Activated effector memory CD4-positive, alpha-beta T cell treated with Interleukin-2 at 50 U/mL for 16 hours (primary cell): ENCODE measurements at regions not wholly inside any gene's neighbourhood (a gene's known extent, or its start where the extent isn't known, plus 50 kb on each side); places are given as distances from the start of the nearest gene placed in this dataset.
"Not testable (repeated sequence)": the region's sequence is repeated elsewhere in the genome, so short reads cannot be mapped to it uniquely, and the experiment has no call there.

Experiments used
- DNase-seq: peaks from one replicate; pipeline ENCODE4 v3.0.0-alpha.2; 2020

DNA sequence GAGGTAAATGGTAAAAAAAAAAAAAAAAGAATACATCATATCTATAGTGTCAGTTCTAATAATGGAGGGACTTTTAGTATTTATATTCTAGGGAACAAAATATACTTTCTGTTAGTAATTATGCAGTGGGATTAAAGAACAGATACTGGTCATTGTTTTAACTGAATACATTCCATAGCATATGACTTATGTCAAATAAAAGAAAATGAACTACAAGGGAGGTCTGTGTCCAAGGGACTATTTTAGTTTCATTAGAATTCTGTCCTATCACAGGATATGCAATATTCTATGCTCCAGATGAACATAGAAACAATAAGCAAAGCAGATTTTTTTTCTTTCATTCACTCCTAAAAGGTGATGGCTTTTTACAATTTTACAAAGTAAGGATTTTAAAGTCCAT is 154.2 kb upstream of the ZEB2 start:
- no peak for DNase-seq

DNA sequence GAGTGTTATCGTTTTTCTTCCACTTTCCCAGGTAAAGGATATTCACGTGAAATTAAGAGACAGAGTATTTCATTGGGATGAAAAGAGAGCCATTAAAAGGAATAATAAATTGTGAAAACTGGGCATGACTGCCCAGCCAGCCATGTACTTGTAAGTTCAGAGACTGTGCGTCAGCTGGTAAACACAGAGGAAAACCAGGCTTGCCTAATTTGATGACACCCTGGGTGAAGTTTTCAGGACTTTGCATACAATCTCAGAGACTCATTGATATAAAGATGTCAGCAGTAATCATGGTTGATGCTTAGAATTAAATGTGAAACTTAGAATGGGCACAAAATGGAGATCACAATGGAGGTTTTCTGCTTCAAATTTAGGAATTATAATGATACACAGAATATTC is 153.5 kb upstream of the ZEB2 start:
- no peak for DNase-seq

DNA sequence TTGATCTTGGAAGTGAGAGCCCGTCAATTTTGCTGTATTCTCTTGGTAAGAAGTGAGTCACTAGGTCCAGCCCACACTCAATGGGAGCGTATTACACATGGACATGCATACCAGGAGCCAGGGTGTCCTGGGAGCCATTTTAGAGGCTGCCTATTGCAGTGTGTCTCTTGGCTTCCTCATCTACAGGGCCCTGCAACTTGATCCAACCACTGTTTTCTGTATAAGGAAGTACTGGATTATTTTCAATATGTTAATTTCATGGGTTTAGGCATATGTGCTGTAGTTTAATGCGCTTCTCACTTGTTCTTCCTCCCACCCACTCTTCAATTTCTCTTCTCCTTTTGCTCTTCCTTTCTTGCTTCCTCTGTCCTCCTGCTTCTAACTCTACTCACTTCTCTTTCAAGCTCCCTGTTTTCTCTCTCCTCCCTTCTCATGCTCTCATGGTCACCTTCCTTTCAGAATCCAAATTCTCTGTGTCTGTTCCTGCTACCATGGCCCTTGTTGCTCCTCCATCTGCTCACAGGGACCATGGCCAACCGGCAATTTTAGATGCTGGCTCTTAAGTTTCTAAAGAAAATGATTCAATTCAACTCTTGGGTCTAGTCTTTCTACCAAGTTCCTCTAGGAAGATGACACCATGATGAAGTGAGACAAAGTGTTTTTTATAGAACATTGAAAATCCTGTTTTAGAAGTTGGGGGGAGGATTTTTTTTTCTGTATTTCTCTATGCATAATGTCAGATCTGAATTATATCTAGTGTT is 152.0 kb upstream of the ZEB2 start:
- DNase-seq = no peak

DNA sequence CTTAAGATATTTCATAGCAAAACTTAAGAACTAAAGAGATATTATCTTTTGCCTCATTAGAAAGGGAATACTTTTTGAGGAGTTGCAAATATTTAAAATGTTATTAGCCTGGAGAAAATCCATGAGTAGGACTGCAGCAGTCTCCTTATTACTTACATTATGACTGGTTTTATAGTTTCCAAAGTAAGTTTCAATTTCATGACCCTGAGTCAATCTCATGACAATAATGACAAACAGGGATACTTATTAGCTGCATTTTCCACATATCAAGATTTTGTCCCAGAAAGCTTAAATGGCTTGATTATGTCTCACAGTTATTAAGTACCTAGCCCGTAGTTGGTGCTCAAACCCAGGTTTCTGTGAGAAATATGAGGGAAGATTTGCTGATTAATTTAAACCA is 150.8 kb upstream of the ZEB2 start:
- DNase-seq = no peak

DNA sequence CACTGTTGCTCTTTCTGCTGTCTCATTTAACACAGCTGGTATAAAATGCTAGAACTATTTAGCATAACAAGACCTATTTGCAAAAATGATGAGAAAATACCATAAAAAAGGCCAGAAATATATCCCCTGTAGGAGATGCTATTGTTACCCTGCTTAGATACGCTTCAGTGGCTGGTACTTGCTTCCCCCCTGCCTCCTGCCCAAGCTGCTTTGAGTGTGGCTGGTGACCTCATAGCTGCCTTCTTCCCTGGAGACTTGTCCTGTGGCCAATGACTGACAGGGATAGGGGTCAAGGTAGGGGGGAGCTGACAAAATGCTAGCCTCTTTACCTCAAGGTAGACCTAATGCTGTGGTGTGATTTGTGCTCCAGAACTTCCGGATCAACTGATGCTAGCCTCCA is 150.2 kb upstream of the ZEB2 start:
- no peak for DNase-seq

DNA sequence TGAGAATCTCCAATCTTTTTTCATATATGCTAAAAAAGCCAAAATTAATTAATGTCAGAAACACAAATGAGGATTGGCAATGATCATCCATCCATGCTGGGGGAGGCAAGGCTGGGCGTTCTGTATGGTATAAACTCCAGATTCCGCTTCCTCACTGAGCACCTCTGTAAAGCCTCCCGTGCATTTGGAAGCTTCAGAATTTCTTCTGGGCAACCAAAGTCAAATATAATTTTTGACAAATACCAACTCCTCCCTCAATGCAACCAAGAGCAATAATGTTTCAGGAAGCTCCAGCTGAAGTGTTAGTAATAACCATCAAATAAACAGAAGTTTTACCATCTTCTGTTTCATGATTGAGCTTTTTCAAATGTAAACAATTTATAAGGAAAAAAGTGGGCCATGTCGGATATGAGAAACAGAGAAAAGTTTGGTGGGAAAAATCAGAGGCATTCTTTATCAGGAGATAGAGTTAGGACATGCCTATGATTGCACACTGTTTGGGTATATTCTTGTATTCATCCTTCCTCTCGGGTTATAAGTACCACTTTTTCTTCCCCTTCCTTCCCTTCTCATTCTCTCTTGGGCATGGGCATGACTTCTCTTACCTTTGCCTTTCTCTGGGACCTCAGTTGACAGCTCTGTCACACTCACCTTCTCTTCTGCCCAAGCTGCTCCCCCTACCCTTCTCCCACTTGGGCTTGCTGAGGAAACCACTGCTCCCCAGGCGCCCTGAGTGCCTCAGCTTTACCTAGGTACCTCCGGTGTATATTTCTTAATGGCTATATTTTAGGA is 149.5 kb upstream of the ZEB2 start:
- DNase-seq = no peak

DNA sequence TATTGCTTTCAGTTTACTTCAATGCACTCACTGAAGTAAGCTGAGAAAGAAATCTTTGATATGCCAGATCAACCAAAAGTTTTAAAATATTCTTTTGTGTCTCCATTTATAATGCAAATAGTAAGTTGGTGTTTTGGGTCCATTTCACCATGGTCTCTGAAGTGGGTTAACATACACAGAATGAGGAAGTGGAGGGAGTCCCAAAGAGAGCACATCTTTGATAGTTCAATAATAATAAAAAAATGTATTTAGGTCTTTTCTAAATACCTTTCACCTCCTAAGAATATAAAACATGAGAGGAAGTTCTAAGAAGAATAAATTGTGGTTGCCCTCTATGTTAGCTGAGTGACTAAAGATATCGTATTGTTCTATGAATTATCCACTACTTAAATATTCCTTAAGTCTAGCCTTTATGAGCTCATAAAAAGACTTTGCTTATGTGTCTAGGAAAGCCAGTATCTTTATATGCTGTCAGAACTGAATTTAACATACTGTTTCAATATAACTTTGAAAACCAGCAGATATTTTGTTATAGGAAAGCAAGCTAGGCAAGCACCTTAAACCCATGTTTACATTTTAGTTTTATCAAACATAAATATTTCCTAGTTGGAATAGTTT is 148.7 kb upstream of the ZEB2 start:
- DNase-seq = no peak

DNA sequence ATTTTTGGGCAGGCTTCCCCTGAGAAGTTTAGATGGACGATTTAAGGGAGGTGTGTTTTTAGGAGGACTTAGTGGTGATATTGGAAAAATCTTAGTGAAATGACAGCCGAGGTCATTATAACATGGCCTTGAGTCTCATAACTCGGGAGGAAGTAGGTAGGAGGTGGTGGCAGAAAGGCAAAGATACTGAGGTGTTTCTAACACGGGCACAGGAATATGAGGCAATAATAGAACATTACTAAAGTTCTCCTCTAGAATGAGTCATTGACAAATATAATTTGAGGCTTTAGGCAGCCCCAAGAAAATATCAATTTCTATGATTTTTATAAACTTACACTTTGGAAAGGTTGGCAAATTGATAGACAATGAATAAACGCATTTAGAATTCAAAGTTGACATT is 146.1 kb upstream of the ZEB2 start:
- DNase-seq = no peak

DNA sequence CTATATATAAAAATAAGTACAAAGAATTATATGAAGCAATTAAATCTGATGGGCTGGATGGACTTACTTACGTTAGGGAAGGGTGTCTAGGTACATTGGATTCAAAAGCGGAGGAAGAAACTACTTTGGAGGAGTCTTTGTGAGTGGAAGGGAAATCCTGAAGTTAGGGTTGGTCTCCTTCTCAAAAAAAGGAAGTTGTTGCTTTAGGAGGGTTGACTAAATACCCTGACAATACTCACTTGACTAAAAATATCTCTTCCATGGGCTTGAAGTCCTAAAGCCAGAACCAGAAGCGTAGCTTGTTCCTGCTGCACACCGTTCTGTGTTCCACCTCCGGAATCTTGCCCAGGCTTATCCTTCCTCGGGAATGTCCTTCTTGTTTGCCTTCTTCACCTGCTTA is 143.3 kb upstream of the ZEB2 start:
- no peak for DNase-seq

DNA sequence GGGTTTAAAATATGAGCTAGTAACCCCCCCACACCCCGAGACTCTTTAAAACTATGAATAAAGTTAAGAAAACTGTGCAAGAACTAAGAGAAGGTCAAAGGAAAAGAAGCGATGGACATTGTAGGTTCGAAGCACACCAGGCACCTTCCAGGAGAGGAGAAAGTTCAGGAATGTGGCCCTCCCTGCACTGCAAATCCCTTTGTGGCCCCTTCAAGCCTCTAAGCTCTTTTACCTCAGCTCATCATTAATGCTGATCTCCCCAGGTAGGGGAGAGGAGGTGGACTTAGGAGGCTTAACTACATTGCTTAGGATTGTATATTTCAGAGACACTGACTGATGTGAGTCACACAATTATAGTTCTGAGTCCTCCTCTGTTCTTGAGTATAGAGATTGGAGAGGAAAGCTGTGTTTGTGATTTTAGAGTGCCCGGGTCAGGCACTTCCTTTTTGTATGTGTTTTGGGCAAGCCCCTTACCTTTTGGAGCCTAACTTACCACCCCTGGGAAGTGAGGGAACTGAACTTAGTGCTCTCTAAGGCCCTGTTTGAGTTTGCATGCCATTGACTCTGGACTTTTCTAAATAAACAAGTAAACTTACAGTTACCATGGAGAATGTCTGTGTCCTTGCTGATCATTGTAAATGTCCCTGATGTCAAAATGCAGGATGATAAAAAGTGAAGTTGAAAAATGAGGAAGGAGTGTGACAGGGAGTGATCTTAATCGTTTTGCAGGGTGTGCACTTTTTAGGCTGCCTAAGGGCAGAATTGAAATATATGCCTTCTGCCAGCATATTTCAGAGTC is 140.8 kb upstream of the ZEB2 start:
- no peak for DNase-seq

DNA sequence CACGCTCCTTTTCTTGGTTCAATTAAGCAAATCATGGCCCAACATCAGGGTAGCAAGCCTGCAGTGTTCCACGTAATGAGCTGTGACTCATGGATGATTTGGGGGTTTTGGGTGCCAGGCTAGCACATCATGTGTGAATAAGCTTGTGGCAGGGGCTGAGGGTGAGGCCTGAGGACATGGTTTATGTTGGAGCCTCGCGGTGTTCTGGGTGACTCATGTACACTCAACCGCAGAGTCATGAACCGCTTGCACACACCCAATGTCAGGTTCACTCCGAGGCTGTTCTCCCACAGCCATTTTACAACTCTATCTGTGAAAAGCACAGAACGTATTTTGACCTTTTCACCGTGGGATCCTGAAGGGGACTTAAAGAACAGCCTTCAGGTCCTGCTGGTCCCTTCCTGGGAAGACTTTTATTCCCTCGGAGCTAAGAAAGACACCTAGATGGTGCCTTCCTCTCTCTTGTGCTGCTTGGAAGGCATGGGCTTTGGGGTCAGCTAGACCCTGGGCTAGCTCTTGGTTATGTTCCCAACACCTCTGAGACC is 139.9 kb upstream of the ZEB2 start:
- peak; percentile 28 for DNase-seq

DNA sequence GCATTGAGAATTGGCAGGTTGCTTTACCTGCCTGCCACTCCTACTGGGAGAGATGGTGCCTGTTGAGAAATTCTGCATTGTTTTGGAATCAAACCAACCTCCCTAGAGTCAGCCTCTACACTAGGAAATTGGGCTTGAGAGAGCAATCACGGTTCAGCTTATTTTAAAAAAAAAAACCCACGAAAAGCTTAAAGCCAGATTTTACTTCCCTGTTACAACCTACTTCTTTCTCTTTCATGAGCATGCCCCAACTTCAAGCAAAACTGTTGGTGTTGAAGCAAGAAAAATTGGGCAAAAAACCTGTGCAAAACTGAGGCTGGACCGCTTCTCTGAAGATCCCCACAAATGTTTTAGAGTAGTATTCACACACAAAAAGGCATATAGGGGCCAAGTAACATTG is 134.6 kb upstream of the ZEB2 start:
- no peak for DNase-seq

DNA sequence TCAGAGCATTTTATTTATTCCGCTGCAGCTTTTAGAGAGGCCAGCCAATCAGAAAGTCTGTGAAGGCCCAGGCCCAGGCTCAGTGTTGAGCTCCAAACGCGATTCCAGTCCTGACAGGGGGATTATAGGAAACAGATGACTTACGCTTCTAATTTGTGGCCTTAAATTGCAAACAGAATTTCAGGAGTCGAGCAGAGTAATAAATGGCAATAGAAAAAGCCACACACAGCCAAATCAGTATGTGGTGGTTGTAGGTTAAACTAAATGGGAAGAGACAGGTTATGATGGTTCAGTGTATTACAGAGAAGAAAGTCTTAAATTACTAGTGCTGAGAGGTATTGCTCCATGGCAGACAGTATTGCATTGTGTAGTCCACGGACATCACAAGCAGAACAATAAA is 131.0 kb upstream of the ZEB2 start:
- DNase-seq = no peak

DNA sequence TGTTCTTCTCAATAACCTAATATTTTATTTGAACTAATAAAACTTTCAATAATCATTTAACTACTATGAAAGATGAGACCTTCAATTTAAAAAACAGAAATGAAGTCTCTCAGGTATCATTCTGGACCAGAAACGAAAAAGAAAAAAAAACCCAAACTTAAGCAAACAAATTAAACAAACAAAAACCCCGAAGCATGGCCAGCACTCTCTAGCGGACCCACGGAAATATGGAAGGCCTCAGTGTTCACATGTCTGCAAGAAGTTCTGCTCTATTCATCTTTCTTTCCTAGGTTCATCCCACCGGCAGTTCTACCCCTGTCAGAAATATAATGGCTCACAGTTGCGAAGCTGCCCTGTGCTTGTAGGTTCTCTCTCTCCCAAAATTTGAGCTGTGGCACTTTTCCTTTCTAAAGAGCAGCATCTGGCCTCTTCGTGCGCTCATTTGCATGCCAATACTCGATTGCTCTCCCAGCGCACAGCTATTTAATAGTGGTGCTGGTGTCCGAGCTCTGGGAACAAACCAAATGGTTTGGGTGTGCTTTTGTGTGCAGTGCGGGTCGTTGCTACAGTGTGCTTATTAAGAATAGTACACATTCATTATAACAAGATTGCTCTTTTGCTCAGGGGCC is 129.0 kb upstream of the ZEB2 start:
- DNase-seq = no peak

DNA sequence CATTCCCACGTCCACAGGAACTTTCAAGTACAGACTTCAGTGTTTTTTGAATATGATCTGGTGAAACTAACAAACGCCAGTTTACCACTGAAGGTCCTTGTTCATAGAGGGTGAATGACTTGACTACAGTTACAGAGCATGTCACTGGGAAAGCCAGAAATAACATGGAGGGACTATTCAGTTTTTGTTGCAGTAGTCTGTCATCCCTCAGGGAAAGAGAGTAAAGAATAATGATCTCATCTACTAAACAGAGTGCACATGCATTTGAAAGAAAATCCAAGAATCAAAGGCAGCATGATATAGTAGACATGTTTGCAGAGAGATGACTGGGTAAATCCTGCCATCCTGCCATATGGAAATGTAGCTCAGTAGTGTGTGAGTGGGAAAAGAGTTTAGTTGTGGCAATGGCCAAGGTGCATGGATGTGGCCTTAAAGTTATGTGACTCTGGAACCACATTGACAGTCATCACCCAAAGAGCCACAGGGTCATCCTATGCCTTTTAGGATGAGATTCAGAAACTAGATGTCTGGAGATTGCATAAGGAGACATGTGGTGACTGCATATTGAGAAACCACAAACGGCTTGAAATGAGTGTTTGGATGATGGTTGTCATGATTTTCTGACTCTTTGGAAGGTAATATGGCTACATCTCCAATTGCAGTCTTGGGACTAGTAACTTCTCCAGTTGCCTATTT is 125.3 kb upstream of the ZEB2 start:
- DNase-seq = no peak

DNA sequence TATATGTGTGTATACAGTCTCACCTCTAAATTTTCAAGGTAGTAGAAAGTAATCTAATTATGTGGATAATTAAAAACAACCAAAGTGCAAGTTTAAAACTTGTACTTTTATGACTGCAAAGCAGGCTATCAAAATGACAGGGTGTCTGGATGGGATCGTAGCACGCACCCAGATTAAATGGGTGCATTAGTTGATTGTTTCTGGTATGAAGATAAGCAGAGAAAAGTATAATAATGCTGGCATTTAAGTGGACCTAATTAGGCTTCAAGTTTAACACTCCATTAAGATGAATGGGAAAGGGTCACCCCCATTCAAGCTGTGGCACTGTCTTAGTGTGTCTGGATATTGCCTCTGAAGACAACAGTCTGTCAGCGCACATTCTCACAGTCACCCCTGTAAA is 124.6 kb upstream of the ZEB2 start:
- DNase-seq = no peak

DNA sequence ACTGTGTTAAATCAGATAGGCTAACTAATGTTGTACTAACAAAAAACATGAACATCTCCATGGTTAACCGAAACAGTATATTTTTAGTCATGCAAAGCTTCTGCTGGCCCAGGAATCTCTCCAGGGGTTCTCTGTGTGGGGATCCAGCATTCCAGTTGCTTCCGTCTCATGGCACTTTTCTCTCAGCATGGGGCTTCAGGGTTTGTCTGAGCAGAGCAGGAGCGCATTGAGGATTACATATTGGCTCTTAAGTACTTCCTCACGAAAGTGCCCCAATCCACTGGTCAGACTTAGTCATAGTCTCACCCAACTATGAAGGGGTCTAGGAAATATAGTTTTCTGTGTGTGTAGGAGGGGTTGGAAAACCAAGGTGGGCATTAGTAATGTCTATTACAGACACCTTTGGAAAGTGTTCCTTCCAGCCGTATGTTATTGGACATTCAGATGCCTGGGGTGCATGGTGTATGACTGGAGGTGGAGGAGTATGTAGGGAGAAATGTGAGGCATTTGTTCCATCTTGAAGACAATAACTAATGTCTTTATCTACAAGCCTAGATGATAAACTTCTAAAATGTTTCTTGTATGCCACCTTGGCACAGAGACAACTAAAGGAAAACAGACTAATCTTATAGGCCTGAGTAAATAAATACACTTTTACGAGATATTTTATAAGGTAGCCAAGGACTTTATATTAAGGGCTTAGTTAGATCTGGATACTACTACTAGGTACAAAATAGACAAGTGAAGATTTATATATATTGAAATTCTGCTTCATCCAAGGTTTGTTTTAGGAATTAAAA is 123.8 kb upstream of the ZEB2 start:
- no peak for DNase-seq

DNA sequence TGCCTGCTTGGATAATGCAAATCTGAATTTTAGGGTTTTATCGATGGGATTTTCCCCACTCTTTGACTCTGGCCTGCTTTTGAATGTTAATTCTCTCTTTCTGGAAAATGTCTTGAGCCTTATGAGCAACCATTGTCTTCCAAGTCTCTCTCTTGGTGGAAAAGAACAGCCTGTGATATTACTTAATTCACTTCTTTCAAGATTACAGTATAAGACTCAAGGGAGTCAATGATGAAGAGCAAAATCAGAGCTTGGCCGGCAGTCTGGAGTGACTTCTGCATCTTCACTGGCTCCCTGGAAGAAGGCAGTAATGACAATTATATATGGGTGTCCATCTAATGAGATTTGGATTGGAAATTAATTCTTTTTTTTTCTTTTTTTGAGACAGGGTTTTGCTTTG is 122.9 kb upstream of the ZEB2 start:
- DNase-seq = no peak

DNA sequence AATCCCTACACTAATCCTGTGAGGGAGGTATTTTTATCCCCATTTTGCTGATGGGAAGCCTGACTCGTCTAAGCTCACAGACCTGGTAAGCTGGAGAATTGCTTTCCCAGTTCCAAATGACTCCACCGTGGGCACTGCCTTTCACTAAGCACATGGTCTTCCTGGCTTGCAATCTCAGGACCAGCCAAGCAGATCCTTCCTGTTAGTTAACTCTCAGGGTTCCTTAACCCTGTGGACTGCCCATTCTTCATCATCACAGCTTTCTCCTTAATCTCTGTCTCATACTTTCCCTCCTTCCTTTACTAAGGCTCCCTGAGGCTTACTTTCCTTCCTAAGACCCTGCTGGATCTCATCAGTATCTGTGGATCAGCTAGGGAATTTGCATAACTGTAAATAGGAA is 122.2 kb upstream of the ZEB2 start:
- no peak for DNase-seq

DNA sequence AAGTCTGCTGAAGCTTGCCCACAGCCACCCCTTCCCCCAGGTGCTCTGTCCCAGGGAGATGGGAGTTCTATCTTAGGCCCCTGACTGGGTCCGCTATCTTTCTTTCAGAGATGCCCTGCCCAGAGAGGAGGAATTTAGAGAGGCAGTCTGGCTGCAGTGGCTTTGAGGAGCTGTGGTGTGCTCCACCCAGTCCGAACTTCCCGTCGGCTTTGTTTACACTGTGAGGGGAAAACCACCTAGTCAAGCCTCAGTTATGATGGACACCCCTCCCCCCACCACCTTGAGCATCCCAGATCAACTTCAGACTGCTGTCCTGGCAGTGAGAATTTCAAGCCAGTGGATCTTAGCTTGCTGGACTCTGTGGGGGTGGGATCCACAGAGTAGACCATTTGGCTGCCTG is 118.3 kb upstream of the ZEB2 start:
- DNase-seq = not testable (repeated sequence)

DNA sequence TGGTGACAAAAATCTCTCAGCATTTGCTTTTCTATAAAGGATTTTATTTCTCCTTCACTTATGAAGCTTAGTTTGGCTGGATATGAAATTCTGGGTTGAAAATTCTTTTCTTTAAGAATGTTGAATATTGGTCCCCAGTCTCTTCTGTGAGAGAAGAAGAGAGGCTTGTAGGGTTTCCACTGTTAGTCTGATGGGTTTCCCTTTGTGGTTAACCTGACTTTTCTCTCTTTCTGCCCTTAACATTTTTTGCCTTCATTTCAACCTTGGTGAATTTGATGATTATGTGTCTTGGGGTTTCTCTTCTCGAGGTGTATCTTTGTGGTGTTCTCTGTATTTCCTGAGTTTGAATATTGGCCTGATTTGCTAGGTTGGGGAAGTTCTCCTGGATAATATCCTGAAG is 116.9 kb upstream of the ZEB2 start:
- not testable (repeated sequence) for DNase-seq
